Gastroesophageal sphincter (tissue), 4 donors: ENCODE measurements at regions not wholly inside any gene's neighbourhood (a gene's known extent, or its start where the extent isn't known, plus 50 kb on each side); places are given as distances from the start of the nearest gene placed in this dataset.

Experiments used
- ATAC-seq: fragments of 150-250 bp; one replicate; pipeline ENCODE4 v1.9.1; 2016; ENCODE audit warnings: mild to moderate bottlenecking, moderate library complexity
- H3K27ac ChIP-seq, 4 donors: fragments of 200-600 bp; sonication (generic) in 3 of 4; 1 replicate in 3 of 4; 2 replicates in 1 of 4; pipeline ENCODE4 v1.5.1; 2016 to 2019
- H3K27me3 ChIP-seq: fragments of 200-600 bp; sonication (generic); one replicate; pipeline ENCODE4 v1.5.1; 2019
- H3K36me3 ChIP-seq, 2 donors: fragments of 200-600 bp; sonication (generic); one replicate each; pipeline ENCODE4 v1.5.1; 2019; ENCODE audit warnings: control low read depth in 1 of 2
- H3K4me1 ChIP-seq, 3 donors: fragments of 200-600 bp; sonication (generic); 1 replicate in 2 of 3; 2 replicates in 1 of 3; pipeline ENCODE4 v1.5.1; 2016 to 2019; ENCODE audit warnings: control low read depth in 2 of 3
- H3K4me3 ChIP-seq, 2 donors: fragments of 200-600 bp; sonication (generic); one replicate each; pipeline ENCODE4 v1.5.1; 2019; ENCODE audit warnings: mild to moderate bottlenecking in 1 of 2, moderate library complexity in 1 of 2
- H3K9me3 ChIP-seq, 3 donors: fragments of 200-600 bp; sonication (generic); one replicate each; pipeline ENCODE4 v1.5.1; 2017 to 2019; ENCODE audit warnings: control low read depth in 2 of 3
- EP300 ChIP-seq: sonication (generic); formaldehyde crosslinking; IDR thresholded peaks from one replicate; pipeline ENCODE4 v1.6.1; 2017; ENCODE audit warnings: antibody characterized with exemption, mild to moderate bottlenecking
- POLR2A ChIP-seq, 2 donors: fragments of 450-650 bp; IDR thresholded peaks; one replicate each; pipeline ENCODE4 v1.6.1; 2017; ENCODE audit warnings: antibody characterized with exemption in 2 of 2, mild to moderate bottlenecking in 2 of 2, moderate library complexity in 1 of 2
- POLR2AphosphoS5 ChIP-seq: sonication (generic); formaldehyde crosslinking; IDR thresholded peaks from one replicate; pipeline ENCODE4 v1.6.1; 2017; ENCODE audit warnings: antibody characterized with exemption
- WGBS, 2 donors: methylation state at CpG; one replicate each; pipeline ENCODE4 v1.1.5; 2018; ENCODE audit warnings: low coverage in 1 of 2; 5-methylcytosine and 5-hydroxymethylcytosine counted together
- TF ChIP-seq, protein P1 (sequence below), 4 experiments: fragments of 200-600 bp in 2 of 4; fragments of 450-650 bp in 2 of 4; sonication (generic) in 1 of 4; IDR thresholded peaks; one replicate each; pipeline ENCODE4 v1.5.1; 2017 to 2019; ENCODE audit warnings: antibody characterized with exemption in 4 of 4, mild to moderate bottlenecking in 2 of 4, moderate library complexity in 2 of 4

DNA sequence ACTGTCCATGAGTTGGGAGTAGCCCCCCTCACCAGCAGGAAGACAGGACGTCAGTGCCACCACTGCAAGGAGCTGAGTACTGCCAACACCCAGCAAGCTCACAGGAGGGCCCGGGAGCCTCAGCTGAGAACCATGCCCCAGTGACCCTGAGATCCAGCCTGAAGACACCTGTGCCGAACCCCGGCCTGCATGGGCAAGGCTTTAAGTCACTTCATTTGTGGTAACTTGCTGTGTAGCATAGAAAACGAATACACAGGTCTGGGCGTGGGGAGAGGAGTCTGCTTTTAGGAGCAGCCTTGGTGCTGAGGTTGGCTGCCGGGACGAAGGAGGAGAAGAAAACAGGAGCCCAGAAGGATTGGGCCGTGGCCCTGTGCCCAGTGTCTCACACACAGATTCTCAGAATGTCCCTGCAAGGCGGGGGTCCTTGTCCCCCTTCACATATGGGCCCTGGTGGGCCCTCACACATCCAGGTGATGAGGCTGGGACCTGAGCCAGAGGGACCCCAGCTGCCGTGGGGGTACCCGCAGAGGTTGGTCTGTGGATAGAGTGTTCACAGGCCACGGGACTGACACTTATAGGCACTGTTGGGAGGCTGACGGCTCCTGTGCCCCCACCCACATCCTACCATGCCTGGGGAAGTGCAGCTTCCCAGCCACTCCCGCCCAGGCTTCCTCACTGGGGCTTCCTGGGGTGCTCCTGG lies 85.3 kb downstream of the PLXNA1 start:
- Histone ChIP-seq H3K27me3 (peaks cover 23% of the 10 kb centered on the region), H3K9me3 (no peaks in the 10 kb centered on the region), H3K36me3 (no peaks in the 10 kb centered on the region), H3K27ac (no peak overlapping the region), H3K4me3 (no peak overlapping the region), H3K4me1 (peaks cover 0 to 2% (median 0%) of the 10 kb centered on the region in 3 donors)
- TF ChIP-seq POLR2A (IDR thresholded peaks at IDR 0.05) (no peak), EP300 (no peak), POLR2AphosphoS5 (no peak)
- TF ChIP-seq, protein P1, sequence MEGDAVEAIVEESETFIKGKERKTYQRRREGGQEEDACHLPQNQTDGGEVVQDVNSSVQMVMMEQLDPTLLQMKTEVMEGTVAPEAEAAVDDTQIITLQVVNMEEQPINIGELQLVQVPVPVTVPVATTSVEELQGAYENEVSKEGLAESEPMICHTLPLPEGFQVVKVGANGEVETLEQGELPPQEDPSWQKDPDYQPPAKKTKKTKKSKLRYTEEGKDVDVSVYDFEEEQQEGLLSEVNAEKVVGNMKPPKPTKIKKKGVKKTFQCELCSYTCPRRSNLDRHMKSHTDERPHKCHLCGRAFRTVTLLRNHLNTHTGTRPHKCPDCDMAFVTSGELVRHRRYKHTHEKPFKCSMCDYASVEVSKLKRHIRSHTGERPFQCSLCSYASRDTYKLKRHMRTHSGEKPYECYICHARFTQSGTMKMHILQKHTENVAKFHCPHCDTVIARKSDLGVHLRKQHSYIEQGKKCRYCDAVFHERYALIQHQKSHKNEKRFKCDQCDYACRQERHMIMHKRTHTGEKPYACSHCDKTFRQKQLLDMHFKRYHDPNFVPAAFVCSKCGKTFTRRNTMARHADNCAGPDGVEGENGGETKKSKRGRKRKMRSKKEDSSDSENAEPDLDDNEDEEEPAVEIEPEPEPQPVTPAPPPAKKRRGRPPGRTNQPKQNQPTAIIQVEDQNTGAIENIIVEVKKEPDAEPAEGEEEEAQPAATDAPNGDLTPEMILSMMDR (IDR thresholded peaks at IDR 0.05) = no peak
- ATAC-seq = no peak
- WGBS, 2 donors = 78 to 91% methylated on average over 5 to 8 of the region's 15 CpGs

DNA sequence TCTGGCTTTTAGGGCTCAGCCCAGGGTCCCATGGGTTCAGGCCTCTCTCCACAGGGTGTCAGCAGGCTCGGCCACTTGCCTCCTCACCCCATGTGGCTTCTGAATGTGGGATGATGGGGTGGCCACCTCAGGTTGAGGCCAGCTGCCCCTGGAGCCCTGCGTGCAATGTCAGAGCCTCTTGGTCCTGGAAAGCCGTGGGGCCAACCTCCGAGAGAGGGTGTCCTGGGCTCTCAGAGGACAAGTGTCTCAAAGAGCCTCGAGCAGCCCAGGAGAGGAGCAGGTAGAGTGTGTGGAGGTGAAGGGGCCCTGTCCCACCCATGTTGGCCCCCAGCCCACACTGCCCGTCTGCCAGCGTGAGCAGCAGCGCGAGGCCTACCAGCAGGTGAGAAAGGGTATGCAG lies 86.0 kb downstream of the PLXNA1 start:
- Histone ChIP-seq H3K27me3 (peaks cover 23% of the 10 kb centered on the region), H3K9me3 (no peaks in the 10 kb centered on the region), H3K36me3 (no peaks in the 10 kb centered on the region), H3K4me3 (no peak overlapping the region), H3K4me1 (peaks cover 0 to 8% (median 0%) of the 10 kb centered on the region in 3 donors), H3K27ac (no peak overlapping the region)
- TF ChIP-seq POLR2A (IDR thresholded peaks at IDR 0.05) = no peak
- TF ChIP-seq, protein P1 (IDR thresholded peaks at IDR 0.05) = no peak
- no peak for TF ChIP-seq POLR2AphosphoS5
- no peak for TF ChIP-seq EP300
- WGBS, 2 donors = 74% methylated on average over 5 of the region's 9 CpGs; no CpG with 5 or more reads in 1 of the 2 donors
- no peak for ATAC-seq

DNA sequence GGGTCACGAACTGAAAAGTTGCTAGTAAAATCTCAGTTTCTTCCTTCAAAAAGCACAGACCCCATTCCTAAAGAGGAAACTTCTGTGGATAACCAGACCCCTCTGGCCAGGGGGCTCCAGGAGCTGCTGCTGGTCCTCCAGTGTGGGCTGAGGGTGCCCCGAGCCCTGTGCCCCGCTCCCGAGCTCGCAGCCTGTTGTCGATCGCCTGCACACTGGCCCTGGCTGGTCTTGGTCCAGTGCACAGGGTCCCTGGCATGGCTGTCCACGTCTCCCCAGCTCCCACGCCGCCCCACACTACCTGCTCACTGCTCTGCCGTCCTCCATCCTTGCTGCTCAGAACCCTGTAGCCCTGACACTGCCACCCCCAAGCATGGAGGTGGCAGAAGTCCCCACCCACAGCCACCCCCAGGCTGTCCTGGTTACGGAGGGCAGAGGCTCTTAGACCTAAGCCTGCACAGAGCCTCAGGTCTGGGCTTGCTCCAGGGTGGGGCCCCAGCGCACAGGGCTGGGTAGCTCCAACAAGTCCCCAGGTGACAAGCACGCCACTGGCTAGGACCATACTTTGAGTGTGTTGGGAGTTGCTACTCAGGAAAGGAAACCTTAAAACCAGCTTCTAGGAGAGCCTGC lies 87.0 kb downstream of the PLXNA1 start:
- ATAC-seq = no peak
- H3K27me3 ChIP-seq = peaks cover 20% of the 10 kb centered on the region
- no peaks in the 10 kb centered on the region for H3K36me3 ChIP-seq
- TF ChIP-seq, protein P1 (IDR thresholded peaks at IDR 0.05) = no peak
- TF ChIP-seq POLR2AphosphoS5 (no peak), EP300 (no peak), POLR2A (IDR thresholded peaks at IDR 0.05) (no peak)
- WGBS, 2 donors = 73 to 100% methylated on average over 1 of the region's 14 CpGs
- no peaks in the 10 kb centered on the region for H3K9me3 ChIP-seq
- H3K4me1 ChIP-seq = peaks cover 0 to 9% (median 0%) of the 10 kb centered on the region in 3 donors
- H3K27ac ChIP-seq = no peak overlapping the region
- no peak overlapping the region for H3K4me3 ChIP-seq

DNA sequence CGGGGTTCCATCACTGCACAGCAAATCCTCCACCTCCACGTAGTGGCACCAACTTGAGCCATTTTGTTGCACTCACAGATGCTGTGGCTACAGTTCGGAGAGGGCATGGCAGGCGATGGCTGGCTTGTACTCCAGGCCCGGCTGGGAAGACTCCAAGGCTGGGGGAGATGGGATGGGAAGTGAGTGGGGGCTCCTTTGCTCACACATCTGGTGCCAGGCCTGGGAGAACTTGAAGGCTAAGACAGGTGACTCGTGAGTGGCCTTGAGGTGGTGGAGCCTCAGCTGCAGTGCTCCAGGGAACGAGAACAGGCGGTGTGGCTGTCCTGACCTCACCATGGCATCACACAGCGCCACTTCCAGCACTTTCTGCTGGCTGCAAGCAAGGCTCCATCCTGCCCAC lies 87.9 kb downstream of the PLXNA1 start:
- Histone ChIP-seq H3K36me3 (no peaks in the 10 kb centered on the region), H3K4me1 (peaks cover 0 to 9% (median 0%) of the 10 kb centered on the region in 3 donors), H3K4me3 (no peak overlapping the region), H3K27ac (no peak overlapping the region), H3K9me3 (no peaks in the 10 kb centered on the region), H3K27me3 (peaks cover 20% of the 10 kb centered on the region)
- no peak for ATAC-seq
- TF ChIP-seq EP300 = no peak
- TF ChIP-seq POLR2A (IDR thresholded peaks at IDR 0.05) = no peak
- TF ChIP-seq POLR2AphosphoS5 = no peak
- TF ChIP-seq, protein P1 (IDR thresholded peaks at IDR 0.05) = no peak
- WGBS, 2 donors = no CpG with 5 or more reads among the region's 9 CpGs

DNA sequence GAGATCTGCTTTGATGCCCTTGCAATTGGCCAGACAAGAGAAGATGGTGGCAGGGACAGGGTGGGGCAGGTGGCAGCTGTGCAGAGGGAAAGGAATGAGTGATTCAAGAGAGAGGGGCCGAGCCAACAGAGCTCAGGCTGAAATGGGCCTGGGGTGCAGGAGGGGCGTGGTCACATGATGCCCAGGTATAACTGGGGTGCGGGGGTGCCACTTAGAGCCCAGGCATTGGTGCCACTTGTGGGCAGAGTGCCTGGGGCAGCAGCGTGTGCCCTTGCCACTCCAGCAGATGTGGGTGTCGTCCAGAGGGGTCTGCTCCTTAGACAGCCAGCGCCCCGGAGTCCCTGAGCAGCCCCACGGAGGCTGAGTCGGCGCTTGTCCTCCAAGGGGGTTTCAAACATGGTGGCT lies 88.7 kb downstream of the PLXNA1 start:
- Histone ChIP-seq H3K27me3 (peaks cover 20% of the 10 kb centered on the region), H3K36me3 (no peaks in the 10 kb centered on the region), H3K9me3 (no peaks in the 10 kb centered on the region), H3K27ac (no peak overlapping the region), H3K4me1 (peaks cover 0 to 9% (median 0%) of the 10 kb centered on the region in 3 donors), H3K4me3 (no peak overlapping the region)
- WGBS, 2 donors = 88 to 100% methylated on average over 1 to 5 of the region's 10 CpGs
- TF ChIP-seq, protein P1 (IDR thresholded peaks at IDR 0.05) = no peak
- no peak for TF ChIP-seq POLR2A (IDR thresholded peaks at IDR 0.05)
- no peak for TF ChIP-seq POLR2AphosphoS5
- no peak for TF ChIP-seq EP300
- ATAC-seq = no peak
